H1 (cell line): ENCODE measurements at regions not wholly inside any gene's neighbourhood (a gene's known extent, or its start where the extent isn't known, plus 50 kb on each side); places are given as distances from the start of the nearest gene placed in this dataset.

ENCODE experiments used
- HDAC6 ChIP-seq: IDR thresholded peaks from one replicate; pipeline ENCODE4 v1.7.1; 2012; ENCODE audit warnings: low read depth, mild to moderate bottlenecking, inconsistent platforms, low read length, moderate library complexity

- TF ChIP-seq HDAC6: no peak
Measured at GRCh38 chr2:118442046-118442445, 353.8 kb downstream of the INSIG2 start (continued).
